SK-N-DZ (cell line): ENCODE measurements at regions not wholly inside any gene's neighbourhood (a gene's known extent, or its start where the extent isn't known, plus 50 kb on each side); places are given as distances from the start of the nearest gene placed in this dataset.
"Not testable (repeated sequence)": the region's sequence is repeated elsewhere in the genome, so short reads cannot be mapped to it uniquely, and the experiment has no call there.

ENCODE experiments used
- DNase-seq: peaks from one replicate; pipeline ENCODE4 v3.0.0-alpha.2; 2015; ENCODE audit warnings: low spot score

DNA sequence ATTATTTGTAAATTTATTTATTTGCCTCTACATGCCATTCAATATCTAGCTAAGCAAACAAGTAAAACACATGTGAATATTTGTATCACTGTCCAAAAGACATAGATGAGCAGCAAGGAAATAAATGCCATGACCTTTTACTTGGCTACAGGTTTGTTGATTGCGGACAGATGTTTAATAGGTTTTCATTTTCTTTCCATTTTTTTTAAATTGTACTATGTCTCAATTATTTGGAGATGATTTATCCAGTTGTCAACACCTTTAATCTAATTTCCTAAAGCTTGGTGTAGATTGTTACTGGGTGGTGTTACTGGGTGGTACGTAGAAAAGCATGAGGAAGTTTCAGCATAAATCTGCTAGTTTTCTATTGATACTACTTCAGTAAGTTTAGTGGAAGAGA is 560.6 kb upstream of the SPRY2 start:
- DNase-seq, result no peak

GRCh38 chr13:80901111-80901510 is 560.2 kb upstream of the SPRY2 start:
- no peak for DNase-seq

DNA sequence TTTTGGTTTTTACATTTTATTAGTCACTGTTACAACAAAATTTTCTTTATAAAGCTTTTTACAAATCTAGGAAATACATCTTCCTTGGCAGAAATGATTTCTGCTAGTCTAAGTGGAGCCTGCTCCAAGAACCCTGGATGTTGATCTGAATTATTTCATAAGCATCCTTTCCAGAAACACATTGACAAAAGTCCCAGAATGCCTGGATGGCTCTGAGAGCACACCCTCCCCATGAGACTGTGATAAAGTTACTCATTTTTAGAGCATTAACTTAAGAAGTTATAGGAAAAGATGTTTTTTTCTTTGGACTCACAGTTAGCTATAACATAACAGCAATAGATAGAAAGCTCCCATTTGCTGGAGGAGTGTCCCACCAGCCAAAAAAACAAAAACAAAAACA is 559.6 kb upstream of the SPRY2 start:
- no peak for DNase-seq

DNA sequence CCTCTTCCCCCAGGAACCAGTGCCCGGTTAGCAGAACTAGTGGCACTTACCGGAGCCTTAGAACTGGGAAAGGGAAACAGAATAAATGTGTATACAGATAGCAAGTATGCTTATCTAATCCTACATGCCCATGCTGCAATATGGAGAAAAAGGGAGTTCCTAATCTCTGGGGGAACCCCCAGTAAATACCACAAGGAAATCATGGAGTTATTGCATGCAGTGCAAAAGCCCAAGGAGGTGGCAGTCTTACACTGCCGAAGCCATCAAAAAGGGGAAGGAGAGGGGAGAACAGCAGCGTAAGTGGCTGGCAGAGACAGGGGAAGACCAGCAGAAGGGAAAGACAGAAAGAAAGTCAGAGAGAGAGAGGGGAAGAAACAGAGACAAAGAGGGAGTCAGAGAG is 556.7 kb upstream of the SPRY2 start:
- not testable (repeated sequence) for DNase-seq

GRCh38 chr13:80894917-80895316 is 554.0 kb upstream of the SPRY2 start:
- DNase-seq, result no peak

GRCh38 chr13:80889829-80890228 is 548.9 kb upstream of the SPRY2 start:
- no peak for DNase-seq

- DNase-seq, result no peak
Observed at GRCh38 chr13:80888390-80888789, 547.5 kb upstream of the SPRY2 start.

DNA sequence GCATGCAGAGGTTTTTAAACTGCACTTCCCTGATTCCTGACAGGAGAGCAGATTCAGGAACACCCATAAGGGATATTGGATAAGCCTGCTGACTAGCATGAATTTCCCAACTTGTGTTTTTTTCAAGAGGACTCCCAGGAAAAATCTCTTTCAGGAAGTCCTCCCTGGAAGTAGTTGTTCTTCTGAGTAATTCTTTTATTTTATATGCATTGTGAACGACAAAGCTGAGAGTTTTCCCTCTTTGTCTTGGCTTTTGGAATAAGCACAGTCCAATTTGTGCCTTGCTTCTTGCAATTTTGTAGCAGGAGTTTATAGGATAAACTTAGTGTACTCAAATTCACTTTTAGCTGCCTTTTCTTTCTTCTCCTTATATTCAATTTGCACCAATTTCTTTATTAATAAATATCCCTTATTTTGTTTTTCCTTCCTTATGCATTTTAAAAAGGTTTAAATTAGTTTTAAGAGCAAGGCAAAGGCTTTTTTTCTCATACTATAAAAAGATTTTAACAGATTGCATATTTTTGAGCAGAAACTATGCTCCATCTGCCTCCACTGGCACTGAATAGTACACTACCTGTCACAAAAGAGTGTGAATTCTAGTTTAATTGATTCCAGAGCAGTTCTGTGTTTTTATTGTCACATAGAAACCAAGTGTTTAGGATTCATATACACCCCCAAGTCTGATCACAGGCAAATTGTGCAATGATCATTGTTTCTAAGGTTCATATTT is 543.3 kb upstream of the SPRY2 start:
- DNase-seq, result no peak

- no peak for DNase-seq
Observed at GRCh38 chr13:80883545-80883944, 542.6 kb upstream of the SPRY2 start.

GRCh38 chr13:80881942-80882445 is 541.1 kb upstream of the SPRY2 start:
- no peak for DNase-seq

DNA sequence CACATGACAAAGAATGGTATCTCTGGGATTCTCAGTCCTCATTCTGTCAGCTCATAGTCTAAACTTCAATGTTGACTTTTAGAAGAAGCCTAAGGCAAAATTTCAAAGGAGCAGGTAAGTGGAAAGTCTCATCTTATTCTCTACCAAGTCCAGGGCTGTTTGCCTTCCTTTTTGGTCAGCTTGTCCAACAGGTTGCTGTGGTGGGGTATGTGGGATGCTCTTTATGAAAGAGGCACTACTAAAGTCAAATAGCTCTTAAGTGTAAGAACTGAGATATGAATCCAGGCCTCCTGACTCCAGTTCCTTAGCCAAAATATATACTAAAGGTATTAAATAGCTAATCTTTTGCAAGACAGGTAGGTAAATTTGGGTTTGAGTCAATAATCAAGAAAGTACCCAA is 540.6 kb upstream of the SPRY2 start:
- no peak for DNase-seq

GRCh38 chr13:80881034-80881433 is 540.1 kb upstream of the SPRY2 start:
- DNase-seq, result no peak

GRCh38 chr13:80877944-80878241 is 537.0 kb upstream of the SPRY2 start:
- no peak for DNase-seq

DNA sequence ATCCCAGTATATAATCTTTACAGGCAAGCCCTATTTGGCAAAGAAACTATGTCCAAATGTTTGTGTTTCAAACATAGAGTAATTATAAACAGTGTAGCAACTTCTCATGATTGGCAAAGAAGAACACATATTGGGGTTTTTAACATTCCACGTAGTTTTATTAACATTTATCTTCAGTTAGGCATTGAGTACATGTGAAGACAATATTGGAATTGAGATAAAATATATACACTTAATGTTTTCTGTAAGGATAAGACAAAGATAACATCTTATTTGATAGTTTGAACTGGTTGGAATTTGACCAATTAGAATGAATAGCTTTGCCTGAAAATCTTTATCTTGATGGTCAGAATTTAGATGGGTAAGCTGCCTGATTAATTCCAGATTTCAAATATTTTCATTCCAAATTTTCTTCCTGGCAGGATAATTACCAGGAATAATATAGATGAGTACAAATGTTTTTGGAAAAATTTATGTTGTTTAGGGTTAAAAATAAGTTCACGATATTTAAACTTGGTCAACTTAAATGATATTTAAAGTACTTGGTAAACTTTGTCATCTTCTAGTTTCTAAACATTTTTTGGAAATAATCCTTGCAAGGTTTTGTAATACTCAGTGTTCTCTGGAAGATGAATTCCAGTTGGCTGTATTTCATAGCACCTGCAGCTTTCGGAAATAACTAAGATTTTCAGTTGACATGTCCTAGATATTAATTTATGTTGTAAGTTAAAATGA is 536.5 kb upstream of the SPRY2 start:
- DNase-seq, result no peak

DNA sequence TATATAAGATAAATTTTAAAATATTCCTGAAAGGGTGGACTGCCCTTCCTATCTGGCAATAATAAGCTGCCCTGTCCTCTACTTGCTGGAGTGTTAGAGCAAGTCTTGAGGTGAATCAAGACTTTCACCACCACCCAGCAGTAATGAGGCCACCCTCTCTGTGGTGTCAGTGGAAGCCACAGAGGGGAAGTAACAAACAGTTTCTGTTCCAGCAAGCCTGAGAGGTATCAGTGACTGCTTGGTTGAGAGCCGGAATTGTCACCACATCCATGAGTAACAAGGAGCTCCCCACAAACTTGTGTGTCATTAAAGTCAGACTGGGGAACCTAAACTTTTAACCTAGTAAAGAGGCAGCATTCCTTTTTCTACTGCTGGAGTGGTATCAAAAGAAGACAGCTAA is 532.7 kb upstream of the SPRY2 start:
- DNase-seq, result no peak

- not testable (repeated sequence) for DNase-seq
Observed at GRCh38 chr13:80871971-80872370, 531.0 kb upstream of the SPRY2 start.

DNA sequence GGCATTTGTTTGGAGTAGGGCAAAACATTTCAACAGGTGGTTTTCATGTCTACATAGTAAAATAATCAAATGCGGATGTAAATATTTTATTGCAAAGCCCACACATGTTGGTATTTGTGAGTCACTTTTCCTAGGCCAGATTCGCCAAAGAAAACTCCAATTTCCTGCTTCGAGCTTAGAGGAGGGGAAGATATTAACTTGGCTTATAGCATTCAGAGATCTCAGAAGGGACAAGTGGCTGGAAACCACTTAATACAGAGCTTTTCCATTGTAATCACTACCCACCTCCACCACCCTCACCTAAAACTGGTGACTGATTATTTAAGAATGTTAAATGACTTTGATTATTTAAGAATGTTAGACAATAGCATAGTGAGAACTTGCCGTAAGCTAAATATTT is 530.6 kb upstream of the SPRY2 start:
- no peak for DNase-seq

DNA sequence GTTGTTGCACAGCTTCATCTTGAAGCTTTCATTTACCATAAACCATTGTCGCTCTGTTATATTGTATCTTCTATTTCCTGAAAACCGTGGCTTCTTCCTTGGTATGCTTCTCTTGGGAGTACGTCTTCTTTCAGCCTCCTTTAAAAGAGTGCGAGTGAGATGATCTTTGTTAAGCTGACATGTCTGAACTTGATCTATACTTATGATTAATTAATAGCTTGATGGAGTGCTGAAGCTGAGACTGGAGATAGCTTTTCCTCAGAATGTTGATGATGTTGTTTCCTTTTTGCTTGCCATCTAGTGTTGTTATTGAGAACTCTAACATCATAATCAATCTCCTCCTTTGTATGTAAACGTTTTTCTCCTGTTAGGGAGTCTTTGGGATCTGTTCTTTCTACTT is 529.3 kb upstream of the SPRY2 start:
- DNase-seq, result no peak

GRCh38 chr13:80866921-80867320 is 526.0 kb upstream of the SPRY2 start:
- DNase-seq, result no peak

DNA sequence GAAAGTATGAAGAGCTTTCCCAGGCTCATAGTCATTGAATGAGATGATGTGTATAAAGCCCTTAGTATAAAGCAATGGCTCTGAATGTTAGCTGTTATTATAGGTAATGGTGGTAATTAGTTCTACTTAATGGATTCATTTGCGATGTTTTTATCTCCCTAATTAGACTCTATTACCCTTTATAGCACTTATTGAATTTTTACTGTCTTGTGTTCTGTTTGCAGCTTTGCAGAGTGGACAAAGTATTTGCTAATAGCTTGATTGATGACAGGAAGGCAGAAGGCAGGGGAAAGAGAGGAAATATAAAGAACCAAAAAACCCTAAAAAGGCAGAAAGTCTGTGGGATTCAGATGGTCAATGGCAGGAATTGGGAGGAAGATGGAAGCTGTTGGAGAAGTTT is 524.4 kb upstream of the SPRY2 start:
- DNase-seq, result no peak

DNA sequence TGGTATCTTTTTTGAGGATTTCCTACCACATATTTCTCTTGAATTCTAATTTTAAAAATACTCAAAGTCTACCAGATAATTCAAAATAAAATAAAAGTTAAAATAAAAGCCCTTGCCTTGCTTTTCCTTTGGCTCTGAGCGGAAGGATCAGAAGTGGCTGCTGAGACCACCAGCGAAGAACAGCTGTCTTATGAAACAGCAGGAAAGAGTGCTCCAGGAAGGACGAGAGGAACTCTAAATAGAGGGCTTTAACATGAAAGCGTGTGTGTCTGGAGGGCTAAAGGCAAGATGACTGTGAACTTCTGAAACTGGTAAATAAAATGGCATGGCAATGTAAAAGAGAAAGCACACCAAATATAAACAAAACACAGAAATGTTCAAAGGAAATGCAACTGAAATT is 521.5 kb upstream of the SPRY2 start:
- DNase-seq, result no peak

DNA sequence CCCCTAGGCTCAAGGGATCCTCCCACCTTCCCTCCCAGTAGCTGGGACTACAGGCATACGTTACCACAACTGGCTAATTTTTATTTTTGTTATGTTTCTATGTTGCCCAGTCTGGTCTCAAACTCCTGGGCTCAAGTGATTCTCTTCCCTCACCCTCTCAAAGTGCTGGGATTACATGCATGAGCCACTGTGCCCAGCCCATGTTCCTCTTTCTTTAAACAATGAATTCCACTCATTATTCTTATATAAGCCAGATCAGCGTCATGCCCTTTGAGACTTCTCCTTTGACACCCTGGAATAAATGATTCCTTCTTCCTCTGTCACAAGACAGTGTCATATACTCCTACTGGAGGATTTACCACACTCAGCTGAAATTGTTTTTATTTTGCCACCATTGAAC is 519.9 kb upstream of the SPRY2 start:
- no peak for DNase-seq

- no peak for DNase-seq
Observed at GRCh38 chr13:80858131-80858530, 517.2 kb upstream of the SPRY2 start.
